Activated naive CD8-positive, alpha-beta T cell treated with anti-CD3 and anti-CD28 coated beads, Interleukin-2, amount 50 U/mL, for 24 hours (primary cell): ENCODE measurements at regions not wholly inside any gene's neighbourhood (a gene's known extent, or its start where the extent isn't known, plus 50 kb on each side); places are given as distances from the start of the nearest gene placed in this dataset.

ENCODE experiments used
- ATAC-seq: fragments of 150-1000 bp; cut with Tn5 transposase; one replicate; pipeline ENCODE4 v1.10.0; 2021
- DNase-seq: peaks from one replicate; pipeline ENCODE4 v3.0.0; 2021
- H3K27ac Mint-ChIP-seq: one replicate; pipeline ENCODE4 v1.8.0; 2021; ENCODE audit warnings: mild to moderate bottlenecking, mixed read lengths
- H3K27me3 Mint-ChIP-seq: one replicate; pipeline ENCODE4 v1.8.0; 2021; ENCODE audit warnings: mixed read lengths
- H3K36me3 Mint-ChIP-seq: one replicate; pipeline ENCODE4 v1.8.0; 2021; ENCODE audit warnings: low read depth, mixed read lengths
- H3K4me1 Mint-ChIP-seq: one replicate; pipeline ENCODE4 v1.8.0; 2021; ENCODE audit warnings: mixed read lengths
- H3K4me3 Mint-ChIP-seq: one replicate; pipeline ENCODE4 v1.8.0; 2021; ENCODE audit warnings: mild to moderate bottlenecking, moderate library complexity, mixed read lengths
- H3K9me3 Mint-ChIP-seq: one replicate; pipeline ENCODE4 v1.8.0; 2021; ENCODE audit warnings: mixed read lengths

DNA sequence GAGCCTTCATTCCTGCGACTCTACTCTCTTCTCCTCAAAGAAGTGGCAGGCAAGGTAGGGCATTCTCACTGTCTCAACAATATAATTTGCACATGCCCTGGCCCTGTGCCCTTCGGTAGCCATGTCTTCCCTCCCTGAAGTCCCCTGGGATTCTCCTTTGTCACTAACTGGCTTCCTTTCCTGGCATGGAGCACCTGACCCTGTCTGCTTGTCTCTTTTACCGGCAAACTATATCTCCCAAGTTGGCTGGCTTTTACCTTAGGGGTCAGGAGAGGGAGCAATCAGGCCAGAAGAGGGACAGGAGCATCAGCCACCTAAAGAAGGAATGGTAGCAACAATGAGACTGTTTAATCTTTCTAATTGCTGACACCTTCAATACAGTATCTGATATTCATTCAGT, 51.9 kb upstream of the RMDN2 start:
- H3K27ac Mint-ChIP-seq: peak overlapping the region; percentile 99
- peaks cover 54% of the 10 kb centered on the region for H3K4me1 Mint-ChIP-seq
- no peak overlapping the region for H3K4me3 Mint-ChIP-seq
- ATAC-seq: no peak
- H3K36me3 Mint-ChIP-seq: no peaks in the 10 kb centered on the region
- peaks cover 4% of the 10 kb centered on the region for H3K27me3 Mint-ChIP-seq
- DNase-seq: no peak
- H3K9me3 Mint-ChIP-seq: no peaks in the 10 kb centered on the region

GRCh38 chr2:37873749-37874330, 51.2 kb upstream of the RMDN2 start:
- Mint-ChIP-seq H3K27ac (peak overlapping the region; percentile 99), H3K27me3 (peaks cover 4% of the 10 kb centered on the region)

GRCh38 chr2:37874470-37874869, 50.6 kb upstream of the RMDN2 start:
- ATAC-seq: no peak
- H3K27me3 Mint-ChIP-seq: peaks cover 4% of the 10 kb centered on the region
- H3K27ac Mint-ChIP-seq: peak overlapping the region; percentile 30
- no peaks in the 10 kb centered on the region for H3K9me3 Mint-ChIP-seq
- peaks cover 54% of the 10 kb centered on the region for H3K4me1 Mint-ChIP-seq
- no peak for DNase-seq
- H3K36me3 Mint-ChIP-seq: no peaks in the 10 kb centered on the region
- no peak overlapping the region for H3K4me3 Mint-ChIP-seq

More at GRCh38 chr2:37873749-37874330, 51.2 kb upstream of the RMDN2 start:
- H3K9me3 Mint-ChIP-seq: no peaks in the 10 kb centered on the region
- H3K36me3 Mint-ChIP-seq: no peaks in the 10 kb centered on the region
- peaks cover 54% of the 10 kb centered on the region for H3K4me1 Mint-ChIP-seq
- DNase-seq (no peak), ATAC-seq (peak; percentile 22)
- H3K4me3 Mint-ChIP-seq: no peak overlapping the region
